ENCODE measurements at regions not wholly inside any gene's neighbourhood (a gene's known extent, or its start where the extent isn't known, plus 50 kb on each side); places are given as distances from the start of the nearest gene placed in this dataset.
"Not testable (repeated sequence)": the region's sequence is repeated elsewhere in the genome, so short reads cannot be mapped to it uniquely, and the experiment has no call there.

DNA sequence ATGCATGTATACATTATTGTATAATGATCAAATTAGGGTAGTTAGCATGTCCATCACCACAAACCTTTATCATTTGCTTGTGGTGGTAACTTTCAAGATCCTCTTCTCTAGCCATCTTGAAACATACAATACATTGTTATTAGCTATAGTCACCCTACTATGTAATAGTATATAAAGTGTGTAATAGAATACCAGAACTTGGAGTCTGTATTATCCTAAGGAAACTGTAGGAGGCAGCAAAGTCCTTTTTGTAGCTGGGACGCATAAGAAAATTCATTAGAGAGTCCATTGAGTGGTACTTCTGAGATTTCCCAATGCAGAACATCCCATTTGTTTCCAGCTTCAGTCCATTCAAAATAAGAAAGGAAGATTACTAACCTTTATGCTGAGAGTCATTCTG lies 325.9 kb upstream of the LRFN5 start:
- DNase-seq: no peak

DNA sequence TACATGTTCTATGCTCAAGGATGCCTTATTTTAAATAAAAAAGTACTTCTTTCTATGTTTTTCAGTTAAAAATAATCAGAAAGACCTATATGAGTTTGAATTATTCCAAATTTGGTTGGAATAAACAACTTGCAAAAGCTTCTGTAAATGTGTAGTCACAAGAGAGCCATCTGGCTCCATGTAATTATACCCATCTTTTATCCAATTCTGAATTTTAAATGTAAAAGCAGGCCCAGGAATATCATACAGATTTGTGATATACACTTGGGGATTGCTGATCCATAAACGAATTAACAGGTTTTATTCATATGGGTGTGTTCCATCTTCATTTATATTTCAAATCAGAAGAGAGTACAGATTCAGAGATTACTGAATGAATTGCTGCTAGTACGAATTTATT lies 329.2 kb upstream of the LRFN5 start:
- no peak for DNase-seq

DNA sequence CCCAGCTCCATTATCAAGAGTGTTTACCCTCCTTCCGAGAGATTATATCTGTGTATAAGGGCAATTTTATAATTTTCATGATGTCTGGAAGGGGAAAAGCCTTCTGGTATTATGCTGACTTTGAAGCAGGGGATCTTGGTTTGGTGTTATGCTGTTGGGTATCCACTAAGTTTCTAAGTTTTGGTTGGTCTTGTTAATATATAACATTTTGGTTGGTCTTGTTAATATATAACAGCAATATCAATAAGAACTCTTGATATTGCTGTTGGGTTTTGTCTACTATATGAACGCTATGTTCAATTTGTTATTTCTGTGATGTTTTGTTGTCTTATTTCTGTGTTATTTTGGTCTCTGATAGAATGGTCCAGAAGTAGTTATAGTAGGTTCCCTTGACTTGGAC lies 349.2 kb upstream of the LRFN5 start:
- DNase-seq: no peak

DNA sequence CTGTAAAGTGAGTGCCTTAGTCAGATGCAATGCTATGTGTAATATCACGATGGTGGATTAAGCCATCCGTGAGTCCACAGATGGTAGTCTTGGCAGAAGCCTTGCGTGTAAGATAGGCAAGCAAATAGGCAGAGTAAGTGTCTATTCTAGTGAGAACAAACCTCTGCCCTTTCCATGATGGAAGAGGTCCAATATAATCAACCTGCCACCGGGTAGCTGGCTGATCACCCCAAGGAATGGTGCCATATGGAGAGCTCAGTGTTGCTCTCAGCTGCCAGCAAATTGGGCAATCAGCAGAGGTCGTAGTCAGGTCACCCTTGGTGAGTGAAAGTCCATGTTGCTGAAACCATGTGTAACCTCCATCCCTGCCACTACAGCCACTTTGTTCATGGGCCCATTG lies 371.2 kb upstream of the LRFN5 start:
- DNase-seq: no peak

DNA sequence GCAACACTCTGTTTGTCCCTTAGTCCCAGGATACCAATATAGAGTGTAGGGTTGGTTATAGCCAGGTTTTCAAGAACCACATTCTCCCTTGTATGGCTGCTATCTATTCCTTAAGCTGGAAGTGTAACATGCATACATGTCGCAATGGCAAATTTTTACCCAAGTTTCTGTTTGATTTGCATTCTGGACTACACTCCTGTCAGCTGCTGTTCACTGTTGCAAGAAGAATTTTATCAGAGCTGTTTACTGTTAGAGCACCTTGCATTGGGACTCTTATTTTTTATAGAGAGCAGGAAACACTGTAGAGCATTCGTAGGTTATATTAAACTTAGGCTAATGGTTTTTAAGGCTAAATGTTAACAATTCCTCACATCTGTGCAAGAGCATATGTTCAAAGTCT lies 376.0 kb upstream of the LRFN5 start:
- DNase-seq: no peak

DNA sequence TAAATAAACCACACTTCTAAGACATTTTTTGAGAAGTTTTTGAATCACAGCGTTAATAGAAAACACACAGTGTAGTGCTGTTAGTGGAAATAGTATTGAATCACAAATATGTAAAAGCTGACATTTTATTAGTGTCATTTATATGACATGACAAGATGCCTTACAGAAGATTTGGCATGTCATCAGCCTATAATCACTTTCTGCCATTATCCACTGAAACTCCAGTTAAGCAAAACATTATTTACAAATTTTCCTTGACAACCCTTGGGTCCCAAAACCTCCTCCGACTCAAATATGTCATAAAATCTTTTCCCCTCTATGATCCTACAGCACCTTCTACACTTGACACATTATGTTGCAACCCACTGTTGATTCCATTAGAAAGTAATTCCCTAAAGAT lies 376.9 kb upstream of the LRFN5 start:
- DNase-seq: no peak

DNA sequence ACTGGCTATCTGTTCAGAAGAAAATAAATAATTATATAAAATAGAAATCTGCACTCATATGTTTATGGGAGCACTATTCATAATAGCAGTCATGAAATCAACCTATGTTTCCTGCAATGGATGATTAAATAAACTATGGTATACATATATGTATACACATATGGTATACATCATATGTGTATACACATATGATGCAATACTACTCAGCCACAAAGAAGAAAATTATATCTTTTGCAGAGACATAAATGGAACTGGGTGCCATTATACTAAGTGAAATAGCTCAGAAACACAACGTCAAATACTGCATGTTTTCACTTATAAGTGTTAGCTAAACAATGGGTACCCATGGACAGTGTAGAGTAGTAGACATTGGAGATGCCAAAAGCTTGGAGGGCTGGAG lies 381.2 kb upstream of the LRFN5 start:
- DNase-seq: no peak

DNA sequence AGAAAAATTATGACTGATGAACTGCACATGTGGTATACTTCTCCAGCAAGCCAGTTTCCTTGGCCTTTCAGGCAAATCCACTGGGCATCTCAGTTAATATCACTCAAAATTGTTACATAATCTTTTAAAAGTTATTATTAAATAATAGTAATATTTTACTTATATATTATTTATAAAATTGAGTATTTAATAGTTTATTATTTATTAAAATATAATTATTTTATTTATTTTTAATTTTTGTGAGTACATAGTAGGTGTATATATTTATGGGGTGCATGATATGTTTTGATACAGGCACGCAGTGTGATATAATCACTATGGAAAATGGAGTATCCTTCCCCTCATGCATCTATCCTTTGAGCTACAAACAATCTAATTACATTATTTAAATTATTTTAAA lies 384.1 kb upstream of the LRFN5 start:
- DNase-seq: no peak

DNA sequence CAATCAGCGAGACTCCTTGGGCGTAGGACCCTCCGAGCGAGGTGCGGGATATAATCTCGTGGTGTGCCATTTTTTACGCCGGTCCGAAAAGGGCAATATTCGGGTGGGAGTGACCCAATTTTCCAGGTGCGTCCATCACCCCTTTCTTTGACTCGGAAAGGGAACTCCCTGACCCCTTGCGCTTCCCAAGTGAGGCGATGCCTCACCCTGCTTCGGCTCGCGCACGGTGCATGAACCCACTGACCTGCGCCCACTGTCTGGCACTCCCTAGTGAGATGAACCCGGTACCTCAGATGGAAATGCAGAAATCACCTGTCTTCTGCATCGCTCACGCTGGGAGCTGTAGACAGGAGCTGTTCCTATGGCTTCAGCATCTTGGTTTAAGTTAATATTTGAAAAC lies 391.7 kb upstream of the LRFN5 start:
- DNase-seq: not testable (repeated sequence)

DNA sequence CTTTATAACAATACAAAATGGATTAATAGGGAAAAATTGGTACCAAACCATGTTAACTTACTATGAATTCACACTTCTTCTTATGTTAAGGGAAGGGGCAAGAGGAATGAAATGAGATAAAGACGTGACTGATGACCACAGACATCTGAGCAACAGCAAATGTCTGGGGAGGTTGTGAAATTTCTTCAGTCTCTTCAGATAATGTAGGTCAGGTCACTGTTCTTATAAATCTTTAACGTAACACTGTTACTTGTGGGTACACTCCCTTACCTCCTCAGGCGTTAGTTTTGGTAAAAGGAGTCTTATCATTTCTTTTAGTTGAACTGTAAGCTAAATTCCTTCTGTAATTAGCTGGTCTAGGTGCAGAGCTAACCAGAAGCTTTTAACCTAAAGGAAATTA lies 405.0 kb upstream of the LRFN5 start:
- DNase-seq: no peak

DNA sequence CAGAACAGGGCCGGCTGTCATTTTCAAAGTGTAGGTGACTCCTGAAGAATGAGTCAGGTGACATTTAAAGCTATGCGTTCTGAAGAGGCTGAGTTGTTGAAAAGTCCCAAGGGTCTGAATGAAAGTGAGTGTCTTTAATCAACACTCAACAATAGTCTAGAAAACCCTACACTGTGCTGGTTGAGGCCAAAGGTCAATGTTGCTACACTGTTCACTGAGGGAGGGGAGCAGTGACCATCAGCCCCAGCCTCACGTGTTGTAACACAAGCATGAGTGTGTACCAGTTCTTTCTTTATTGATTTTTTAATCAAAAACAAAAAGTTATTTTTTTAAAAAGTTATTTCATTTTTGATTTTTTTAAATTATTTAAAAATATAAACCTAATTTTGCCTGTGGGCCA lies 418.8 kb upstream of the LRFN5 start:
- DNase-seq: no peak

DNA sequence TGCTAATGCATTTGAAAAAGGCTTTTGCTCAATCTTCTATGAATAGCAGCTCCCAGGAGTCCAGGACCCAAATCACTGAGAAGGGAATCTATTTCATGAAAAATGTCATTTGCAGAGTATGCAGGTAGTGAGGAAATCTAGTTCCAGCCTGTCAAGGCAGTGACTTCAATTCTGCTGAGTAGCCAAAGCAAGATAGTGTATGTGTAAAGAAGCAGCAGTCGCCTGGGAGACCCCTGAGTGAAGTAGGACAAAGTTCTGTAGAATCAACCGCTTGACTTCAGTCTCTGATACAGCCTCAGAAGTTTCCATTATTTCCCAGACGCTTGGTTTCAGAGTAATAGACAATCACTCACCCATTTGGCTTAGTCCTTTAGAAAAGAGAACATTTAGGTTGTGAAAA lies 435.6 kb upstream of the LRFN5 start:
- no peak for DNase-seq

DNA sequence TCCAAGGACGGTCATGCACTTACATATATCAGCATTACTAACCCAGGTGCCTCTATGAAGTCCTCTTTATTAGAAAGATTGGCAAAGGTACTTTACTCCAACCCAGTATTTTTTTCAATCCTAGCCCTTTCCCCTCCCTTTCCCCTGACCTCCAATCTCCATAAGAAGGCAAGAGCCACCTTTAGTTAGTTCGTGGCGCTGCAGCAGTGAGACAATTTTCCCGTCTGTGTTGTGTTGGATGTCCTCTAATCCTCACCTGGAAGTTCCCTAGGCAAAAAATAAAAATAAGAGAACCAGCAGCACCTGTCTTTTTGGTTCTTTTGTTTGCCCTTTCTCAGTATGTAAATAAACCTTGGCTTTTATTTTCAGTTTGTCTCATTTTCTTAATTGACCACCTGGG lies 439.6 kb upstream of the LRFN5 start:
- DNase-seq: no peak

DNA sequence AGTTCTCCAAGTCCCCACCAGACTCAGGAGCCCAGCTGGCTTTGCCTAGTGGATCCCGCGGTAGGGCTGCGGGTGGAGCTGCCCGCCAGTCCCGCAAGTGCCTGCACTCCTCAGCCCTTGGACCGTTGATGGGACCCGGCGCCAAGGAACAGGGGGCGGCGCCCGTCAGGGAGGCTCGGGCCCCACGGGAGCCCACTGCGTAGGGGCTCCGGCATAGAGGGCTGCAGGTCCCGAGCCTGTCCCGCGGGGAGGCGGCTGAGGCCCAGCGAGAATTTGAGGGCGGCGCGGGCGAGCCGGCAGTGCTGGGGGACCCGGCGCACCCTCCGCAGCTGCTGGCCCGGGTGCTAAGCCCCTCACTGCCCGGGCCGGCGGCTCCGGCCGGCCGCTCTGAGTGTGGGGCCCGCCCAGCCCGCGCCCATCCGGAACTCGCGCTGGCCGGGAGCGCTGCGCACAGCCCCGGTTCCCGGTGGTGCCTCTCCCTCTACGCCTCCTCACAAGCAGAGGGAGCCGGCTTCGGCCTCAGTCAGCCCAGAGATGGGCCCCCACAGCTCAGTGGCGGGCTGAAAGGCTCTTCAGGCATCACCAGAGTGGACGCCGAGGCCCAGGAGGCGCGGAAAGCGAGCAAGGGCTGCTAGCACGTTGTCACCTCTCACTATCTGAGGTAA lies 452.4 kb upstream of the LRFN5 start:
- DNase-seq: no peak

DNA sequence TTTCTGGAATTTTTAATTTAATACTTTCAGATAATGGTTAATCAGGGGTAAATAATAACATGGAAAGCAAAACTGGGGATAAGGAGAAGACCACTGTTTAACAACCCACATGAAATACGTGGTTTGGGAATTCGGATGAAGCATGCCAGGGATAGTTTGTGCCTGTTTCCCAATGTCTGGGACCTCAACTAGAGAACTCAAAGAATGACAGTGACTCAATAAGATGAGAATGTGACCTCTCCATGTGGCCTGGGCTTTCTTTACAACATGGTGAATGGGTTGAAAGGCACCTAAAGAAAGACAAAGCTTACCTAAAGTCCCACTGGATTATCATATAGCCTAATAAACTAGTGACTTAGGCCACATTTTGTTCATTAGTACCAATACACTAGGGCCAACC lies 460.3 kb upstream of the LRFN5 start:
- DNase-seq: no peak

DNA sequence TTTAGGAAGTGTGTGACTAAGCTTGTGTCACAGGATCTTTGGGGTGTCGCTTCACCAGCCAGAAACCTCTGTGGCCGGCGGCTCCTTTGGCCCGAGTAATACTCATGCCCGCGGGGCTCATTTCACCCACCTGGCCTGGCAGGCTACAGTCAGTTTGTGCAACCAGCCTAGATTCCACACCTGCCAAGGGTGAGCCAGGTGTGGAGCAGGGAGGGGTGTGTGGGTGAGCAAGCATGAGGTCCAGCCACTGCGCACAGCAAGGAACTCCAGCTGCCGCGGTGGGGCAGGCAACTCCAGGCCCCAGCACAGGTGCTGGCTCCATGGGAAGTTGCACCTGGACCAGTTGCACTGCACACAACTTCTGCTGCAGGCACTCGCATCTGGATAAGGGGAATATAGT lies 462.3 kb upstream of the LRFN5 start:
- no peak for DNase-seq

DNA sequence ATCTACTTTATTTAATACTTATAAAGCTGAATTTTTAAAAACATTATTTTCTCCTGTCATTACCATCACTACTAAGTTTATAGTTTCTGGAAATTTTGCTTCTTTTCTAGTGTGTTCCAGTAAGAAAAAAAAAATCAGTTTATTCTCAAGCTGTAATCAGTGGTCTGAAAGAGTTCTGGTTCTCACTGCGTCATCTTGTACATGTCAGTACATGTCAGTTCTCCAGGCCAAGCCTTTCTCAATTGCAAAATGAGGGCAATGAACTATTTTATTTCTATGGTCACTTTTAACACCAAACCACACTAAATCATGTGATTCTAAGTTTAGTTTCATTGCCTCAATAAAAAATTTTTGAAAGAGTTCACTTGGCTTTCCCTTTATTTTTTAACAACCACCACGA lies 468.9 kb upstream of the LRFN5 start:
- no peak for DNase-seq

DNA sequence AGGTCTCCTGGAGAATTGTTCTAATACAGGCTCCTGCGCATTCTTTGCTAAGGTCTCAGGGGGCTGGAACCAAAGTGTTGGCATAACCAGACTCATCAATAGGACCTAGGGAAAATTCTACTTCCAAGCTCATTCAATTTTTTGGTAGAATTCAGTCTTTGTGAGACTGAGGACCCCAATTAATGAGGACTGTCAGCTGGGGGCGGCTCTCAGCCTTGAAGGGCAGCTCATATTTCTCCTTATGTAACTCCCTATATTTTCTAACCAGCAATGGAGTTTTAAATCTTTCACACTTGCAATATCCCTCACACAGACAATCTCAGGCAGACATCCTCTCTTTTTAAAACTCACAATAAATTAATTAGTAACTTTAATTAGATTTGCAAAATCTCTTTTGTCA lies 476.4 kb upstream of the LRFN5 start:
- DNase-seq: no peak

DNA sequence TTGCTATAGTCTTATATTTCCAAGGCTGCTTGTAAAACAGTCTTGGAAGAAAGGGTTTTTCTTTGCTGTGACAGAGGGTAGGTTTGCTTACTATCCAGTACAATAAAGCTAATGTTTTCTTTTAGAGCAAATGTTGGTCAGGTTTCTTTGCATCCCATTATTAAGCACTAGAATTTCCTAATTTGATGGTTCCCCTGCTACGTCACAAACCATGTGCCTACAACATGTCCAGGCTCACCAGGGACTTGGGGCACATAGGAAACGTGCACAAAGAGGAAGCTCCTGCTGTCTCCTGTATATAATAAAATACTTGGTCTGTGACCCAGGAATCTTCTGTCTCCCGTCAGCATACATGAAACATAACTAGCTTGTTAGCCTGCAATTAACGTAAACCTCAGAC lies 486.3 kb upstream of the LRFN5 start:
- DNase-seq: no peak

DNA sequence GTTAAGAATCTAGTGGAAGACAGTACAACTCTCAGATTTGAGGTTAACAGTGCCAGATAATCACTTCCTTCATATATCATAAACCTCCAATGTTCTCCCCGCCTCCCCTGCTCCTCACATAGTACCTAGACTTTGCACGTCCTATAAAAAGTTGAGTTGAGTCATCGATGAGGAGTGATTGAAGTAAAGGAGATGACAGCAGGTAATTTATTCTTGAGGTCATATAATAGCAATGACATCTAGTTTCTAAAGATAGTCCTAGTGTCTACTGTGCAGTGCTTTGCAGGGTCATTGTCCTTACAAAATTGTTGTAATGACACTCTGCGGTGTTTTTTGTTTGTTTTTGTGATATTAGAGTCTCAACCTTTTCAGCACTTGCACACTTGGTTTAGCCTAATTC lies 510.5 kb upstream of the LRFN5 start:
- DNase-seq: no peak

DNA sequence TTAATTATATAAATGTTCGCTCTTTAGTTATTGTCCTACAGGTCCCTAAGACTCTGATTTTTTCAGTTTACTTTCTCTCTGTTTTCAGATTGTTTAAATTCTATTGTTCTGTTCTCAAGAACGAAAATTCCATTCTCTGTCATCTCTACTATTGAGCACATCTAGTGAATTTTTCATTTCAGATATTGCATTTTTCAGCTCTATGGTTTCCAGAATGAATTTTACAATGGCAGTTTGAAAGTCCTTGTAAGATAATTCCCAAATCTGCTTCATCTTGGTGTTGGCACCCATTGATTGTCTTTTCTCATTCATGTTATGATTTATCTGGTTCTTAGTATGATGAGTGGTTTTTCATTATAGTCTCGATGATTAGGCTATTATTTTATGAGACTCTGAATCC lies 519.6 kb upstream of the LRFN5 start:
- DNase-seq: no peak

DNA sequence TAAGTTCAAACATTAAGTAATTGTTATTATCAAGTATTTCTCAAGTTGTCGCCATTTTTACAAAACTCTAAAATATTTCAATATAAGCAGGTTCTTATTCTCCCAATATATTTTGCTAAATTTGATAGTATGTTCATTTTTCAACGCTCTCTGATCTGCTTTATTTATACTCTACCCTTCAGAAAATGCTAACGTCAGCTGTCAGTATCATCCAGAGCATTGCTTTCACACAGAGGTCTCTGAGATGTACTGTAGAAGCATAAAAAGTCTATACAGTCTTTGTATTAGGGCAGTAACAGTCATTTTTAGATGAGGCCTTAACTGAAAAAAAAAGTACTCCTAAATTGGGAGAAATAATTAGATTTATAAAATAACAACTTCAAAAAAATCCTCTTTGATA lies 533.1 kb upstream of the LRFN5 start:
- DNase-seq: no peak

DNA sequence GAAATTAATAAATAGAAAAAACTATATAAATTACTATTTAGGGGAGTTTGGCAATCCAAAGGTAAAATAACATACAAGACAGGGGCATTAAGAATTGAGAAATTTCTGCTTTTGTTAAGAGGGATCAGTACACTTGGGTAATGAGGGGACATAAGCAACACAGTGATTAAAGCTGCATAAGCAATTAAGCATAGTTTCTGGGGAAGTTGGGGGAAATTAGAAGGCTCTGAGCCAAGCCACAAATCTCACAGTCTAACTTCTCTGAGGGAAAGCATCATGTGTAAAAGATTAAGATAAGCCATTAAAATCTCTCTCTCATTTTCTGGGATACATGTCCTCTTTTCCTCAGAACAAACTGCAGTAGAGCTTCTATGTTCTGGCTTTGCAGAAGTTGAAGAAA lies 533.9 kb upstream of the LRFN5 start:
- no peak for DNase-seq

DNA sequence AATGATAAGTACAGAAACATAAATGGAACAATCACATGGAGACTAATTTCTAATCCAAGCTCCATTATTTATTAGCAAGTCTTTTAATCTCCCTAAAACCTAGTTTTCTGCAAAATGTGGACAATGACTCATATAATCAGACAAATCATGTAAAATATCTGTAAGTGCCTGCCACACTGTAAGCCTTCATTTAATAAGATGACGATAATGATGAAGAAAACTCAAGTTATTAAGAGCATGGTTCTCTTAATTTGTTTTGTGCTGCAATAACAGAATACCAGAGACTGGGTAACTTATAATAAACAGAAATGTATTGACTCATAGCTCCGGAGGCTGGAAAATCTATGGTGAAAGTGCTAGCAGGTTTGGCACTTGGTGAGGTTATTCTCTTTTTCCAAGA lies 535.3 kb upstream of the LRFN5 start:
- no peak for DNase-seq

DNA sequence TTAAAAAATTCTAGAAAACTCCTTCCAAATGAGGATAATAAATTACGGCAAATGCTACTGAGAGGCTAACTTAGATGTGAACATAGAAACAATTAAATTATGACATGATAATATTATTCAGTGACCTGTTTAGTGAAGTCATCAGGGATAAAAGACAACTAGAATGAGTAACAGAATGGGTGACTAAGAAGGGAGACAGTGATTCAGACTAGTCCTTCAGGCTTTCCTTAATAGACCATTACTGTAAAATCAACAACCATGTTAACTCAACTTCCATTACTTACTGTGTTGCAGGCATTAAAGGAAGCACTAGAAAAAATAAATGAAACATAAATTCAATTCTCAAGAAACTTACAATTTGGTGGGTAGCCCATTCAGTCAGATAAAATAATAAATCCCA lies 543.9 kb upstream of the LRFN5 start:
- DNase-seq: no peak

DNA sequence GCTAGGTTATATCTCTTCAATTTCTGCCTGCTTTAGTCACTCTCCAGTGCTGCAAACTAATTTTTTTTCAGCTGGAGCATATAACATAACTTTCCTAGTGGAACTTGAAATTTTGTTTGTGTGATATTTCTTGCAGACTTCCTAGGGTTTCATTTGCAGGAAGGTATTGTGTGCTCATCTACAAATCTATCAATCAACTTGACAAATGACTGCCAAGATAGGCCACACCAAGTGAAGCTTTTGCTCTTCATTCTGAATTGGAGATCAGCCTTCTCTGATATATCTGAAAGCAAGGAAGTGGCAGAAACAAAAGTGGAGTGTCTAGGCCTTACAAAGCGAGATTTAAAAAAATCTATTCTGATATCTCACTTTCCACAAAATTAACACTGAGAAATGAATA lies 551.1 kb upstream of the LRFN5 start:
- DNase-seq: no peak

Measured in activated CD4-positive, alpha-beta T cell treated with anti-CD3 and anti-CD28 coated beads, Interleukin-10, Interleukin-2, amounts not matched to agents 100 ng/mL and 50 ng/mL, durations not matched to agents 16 hours and 8 hours (primary cell).